ENCODE measurements at regions not wholly inside any gene's neighbourhood (a gene's known extent, or its start where the extent isn't known, plus 50 kb on each side); places are given as distances from the start of the nearest gene placed in this dataset.

- Histone ChIP-seq H3K36me3 (no peaks in the 10 kb centered on the region), H3K4me1 (ENCODE audit: insufficient read depth) (no peaks in the 10 kb centered on the region), H3K27ac (no peak overlapping the region), H3K4me3 (no peak overlapping the region), H3K27me3 (no peaks in the 10 kb centered on the region), H3K9me3 (no peaks in the 10 kb centered on the region)
- WGBS, 3 donors: 67 to 74% (median 68%) methylated on average over 1 of the region's 1 CpG
- DNase-seq: no peak
- TF ChIP-seq CTCF (IDR thresholded peaks at IDR 0.05) (no peak), POLR2A (IDR thresholded peaks at IDR 0.05) (no peak), EP300 (IDR thresholded peaks at IDR 0.05) (no peak)
- intact Hi-C loops (cut with DNase I): no loop called here
Observed at GRCh38 chr14:38101679-38102078, 106.0 kb upstream of the SSTR1 start.

GRCh38 chr14:38103542-38104225 lies 104.0 kb upstream of the SSTR1 start:
- intact Hi-C loops (cut with DNase I): no loop called here
- TF ChIP-seq EP300 (IDR thresholded peaks at IDR 0.05): no peak
- TF ChIP-seq CTCF (IDR thresholded peaks at IDR 0.05): no peak
- no peak for TF ChIP-seq POLR2A (IDR thresholded peaks at IDR 0.05)
- Histone ChIP-seq H3K27me3 (no peaks in the 10 kb centered on the region), H3K36me3 (no peaks in the 10 kb centered on the region), H3K9me3 (no peaks in the 10 kb centered on the region), H3K4me3 (no peak overlapping the region), H3K4me1 (ENCODE audit: insufficient read depth) (no peaks in the 10 kb centered on the region), H3K27ac (no peak overlapping the region)
- DNase-seq: no peak
- 79 to 89% (median 81%) methylated on average over 6 of the region's 6 CpGs for WGBS, 3 donors

- Histone ChIP-seq H3K4me3 (no peak overlapping the region), H3K9me3 (no peaks in the 10 kb centered on the region), H3K4me1 (ENCODE audit: insufficient read depth) (no peaks in the 10 kb centered on the region), H3K27me3 (no peaks in the 10 kb centered on the region), H3K36me3 (no peaks in the 10 kb centered on the region), H3K27ac (no peak overlapping the region)
- 85 to 89% (median 86%) methylated on average over 9 of the region's 9 CpGs for WGBS, 3 donors
- intact Hi-C loops (cut with DNase I): no loop called here
- TF ChIP-seq CTCF (IDR thresholded peaks at IDR 0.05): no peak
- no peak for TF ChIP-seq EP300 (IDR thresholded peaks at IDR 0.05)
- no peak for TF ChIP-seq POLR2A (IDR thresholded peaks at IDR 0.05)
- no peak for DNase-seq
Observed at GRCh38 chr14:38105106-38105702, 102.5 kb upstream of the SSTR1 start.

- H3K4me1 ChIP-seq (ENCODE audit: insufficient read depth): no peaks in the 10 kb centered on the region
- H3K4me3 ChIP-seq: no peak overlapping the region
- intact Hi-C loops (cut with DNase I): no loop called here
- no peak overlapping the region for H3K27ac ChIP-seq
- H3K36me3 ChIP-seq: no peaks in the 10 kb centered on the region
- WGBS, 3 donors: 87 to 96% (median 89%) methylated on average over 2 of the region's 2 CpGs
- no peaks in the 10 kb centered on the region for H3K27me3 ChIP-seq
- DNase-seq: no peak
- TF ChIP-seq POLR2A (IDR thresholded peaks at IDR 0.05) (no peak), EP300 (IDR thresholded peaks at IDR 0.05) (no peak)
- no peaks in the 10 kb centered on the region for H3K9me3 ChIP-seq
Observed at GRCh38 chr14:38107216-38107631, 100.5 kb upstream of the SSTR1 start.

GRCh38 chr14:38108681-38109080 lies 99.0 kb upstream of the SSTR1 start:
- DNase-seq: no peak
- intact Hi-C loops (cut with DNase I): no loop called here
- H3K27ac ChIP-seq: no peak overlapping the region
- no peak overlapping the region for H3K4me3 ChIP-seq
- H3K9me3 ChIP-seq: no peaks in the 10 kb centered on the region
- H3K4me1 ChIP-seq (ENCODE audit: insufficient read depth): no peaks in the 10 kb centered on the region
- TF ChIP-seq EP300 (IDR thresholded peaks at IDR 0.05) (no peak), POLR2A (IDR thresholded peaks at IDR 0.05) (no peak), CTCF (IDR thresholded peaks at IDR 0.05) (no peak)
- WGBS, 3 donors: 60 to 73% (median 63%) methylated on average over 2 of the region's 2 CpGs
- no peaks in the 10 kb centered on the region for H3K36me3 ChIP-seq
- H3K27me3 ChIP-seq: no peaks in the 10 kb centered on the region

All from ovary (tissue), 7 donors.